GM19240 (cell line): ENCODE measurements at regions not wholly inside any gene's neighbourhood (a gene's known extent, or its start where the extent isn't known, plus 50 kb on each side); places are given as distances from the start of the nearest gene placed in this dataset.

Source experiments
- DNase-seq: peaks from one replicate; pipeline ENCODE4 v3.0.0; 2011; ENCODE audit warnings: low spot score; ENCODE audit not compliant: insufficient read length

DNA sequence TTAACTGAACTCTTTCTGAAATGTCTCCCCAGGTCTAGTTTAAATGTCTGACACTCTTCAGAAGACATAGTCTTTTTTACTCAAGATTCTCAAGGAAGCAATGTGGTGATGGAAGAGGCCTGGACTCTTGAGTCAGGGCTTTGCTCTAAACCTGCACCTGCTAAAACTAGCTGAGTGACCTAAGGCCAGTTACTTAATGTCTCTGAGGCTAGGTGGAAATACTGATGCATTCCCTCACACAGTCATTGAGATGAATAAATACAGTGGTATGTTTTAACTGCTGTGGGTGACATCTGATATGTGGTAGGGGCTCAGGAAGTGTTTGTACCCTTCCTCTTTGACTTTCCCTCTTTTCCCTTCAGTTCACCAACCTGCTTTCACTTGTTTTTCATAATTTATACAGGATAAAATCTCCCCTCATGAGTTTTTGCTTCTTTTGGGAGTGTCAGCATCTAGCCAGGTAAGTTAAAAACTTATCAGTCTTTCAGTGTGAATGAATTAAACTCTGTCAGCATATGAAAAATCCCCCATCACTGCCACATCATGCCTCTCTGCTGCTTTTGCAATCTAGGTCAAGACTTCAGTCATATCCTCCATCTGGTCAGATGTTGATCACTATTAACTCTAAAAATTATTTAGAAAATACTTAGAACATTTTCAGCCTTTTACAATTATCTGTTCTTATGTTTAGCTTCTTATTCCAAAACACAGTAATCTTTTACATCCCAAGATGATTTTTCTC lies 178.7 kb upstream of the TNFAIP3 start:
- DNase-seq, result no peak

GRCh38 chr6:137689377-137689776 lies 177.7 kb upstream of the TNFAIP3 start:
- no peak for DNase-seq

- DNase-seq, result no peak
These were observed 177.0 kb upstream of the TNFAIP3 start for GRCh38 chr6:137690034-137690433.

DNA sequence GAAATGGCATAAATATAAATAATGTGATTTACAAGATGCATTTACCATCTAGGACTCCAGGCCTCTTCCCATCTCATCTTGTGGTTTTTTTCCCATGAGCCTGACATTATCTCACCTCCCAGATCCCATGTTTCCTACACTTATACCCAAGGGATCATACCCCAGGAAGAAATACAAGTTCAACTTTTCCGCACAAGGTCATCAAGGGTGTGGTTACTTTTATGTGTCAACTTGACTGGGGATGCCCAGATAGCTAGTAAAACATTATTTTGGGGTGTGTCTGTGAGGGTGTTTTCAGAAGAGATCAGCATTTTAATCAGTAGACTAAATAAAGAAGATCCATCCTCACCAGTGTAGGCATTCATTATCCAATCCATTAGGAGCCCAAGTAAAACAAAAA lies 176.3 kb upstream of the TNFAIP3 start:
- no peak for DNase-seq

DNA sequence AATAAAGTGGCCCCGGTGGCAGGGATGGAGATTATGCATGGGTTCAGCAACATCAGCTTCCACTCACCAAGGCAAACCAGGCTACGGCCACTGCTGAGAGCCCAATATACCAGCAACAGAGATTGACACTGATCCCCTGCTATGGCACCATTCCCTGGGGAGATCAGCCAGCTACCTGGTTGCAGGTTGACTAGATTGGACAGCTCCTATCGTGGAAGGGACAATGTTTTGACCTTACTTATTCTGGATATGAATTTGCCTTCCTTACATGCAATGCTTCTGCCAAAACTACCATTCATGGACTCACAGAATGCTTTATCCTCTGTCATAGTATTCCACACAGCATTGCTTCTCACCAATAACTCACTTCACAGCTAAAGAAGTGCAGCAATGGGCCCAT lies 174.8 kb upstream of the TNFAIP3 start:
- DNase-seq, result no peak

DNA sequence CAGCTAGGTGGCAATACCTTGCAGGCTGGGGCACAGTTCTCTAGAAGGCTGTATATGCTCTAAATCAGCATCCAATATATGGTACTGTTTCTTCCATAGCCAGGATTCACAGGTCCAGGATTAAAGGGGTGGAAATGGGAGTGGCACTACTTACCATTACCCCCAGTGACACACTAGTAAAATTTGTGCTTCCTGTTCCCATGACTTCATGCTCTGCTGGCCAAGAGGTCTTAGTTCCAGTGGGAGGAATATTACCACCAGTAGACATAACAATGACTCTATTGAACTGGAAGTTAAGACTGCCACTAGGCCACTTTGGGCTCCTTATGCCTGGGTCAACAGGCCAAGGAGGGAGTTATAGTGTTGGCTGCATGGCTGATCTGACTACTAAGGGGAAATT lies 174.3 kb upstream of the TNFAIP3 start:
- no peak for DNase-seq

- no peak for DNase-seq
These were observed 173.3 kb upstream of the TNFAIP3 start for GRCh38 chr6:137693711-137694110.

- no peak for DNase-seq
These were observed 170.3 kb upstream of the TNFAIP3 start for GRCh38 chr6:137696765-137697164.

DNA sequence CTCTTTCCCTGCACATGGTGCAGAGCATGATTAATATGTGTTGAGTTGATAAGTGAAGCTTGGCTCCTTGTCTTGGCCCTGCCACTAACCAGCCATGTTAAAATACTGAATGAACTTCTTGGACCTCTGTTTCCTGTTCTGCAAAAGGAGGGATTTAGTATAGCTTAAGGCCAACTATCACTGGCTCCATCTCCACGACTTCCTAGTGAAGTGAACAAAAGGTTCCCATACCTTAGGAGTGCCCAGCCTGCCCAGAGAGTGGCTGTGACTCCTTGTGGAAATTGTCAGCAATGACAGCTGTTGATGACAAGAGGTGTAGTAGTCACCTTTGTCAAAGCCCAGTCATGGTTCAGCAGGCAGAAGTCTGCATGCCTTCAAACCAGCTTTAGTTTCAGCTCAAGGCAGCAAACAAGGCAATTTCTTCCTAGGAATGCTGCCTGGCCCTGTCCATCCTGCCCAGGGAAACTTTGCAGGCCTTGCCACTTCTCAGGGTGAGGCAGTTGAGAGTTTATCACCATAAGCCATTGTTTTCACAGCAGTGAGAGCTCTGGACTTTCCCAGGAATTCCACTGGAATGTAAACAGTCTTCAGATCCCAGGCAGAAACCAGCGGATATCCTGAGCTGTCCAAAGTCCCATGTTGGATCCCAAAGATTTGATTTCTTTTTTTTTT lies 169.7 kb upstream of the TNFAIP3 start:
- DNase-seq, result no peak

DNA sequence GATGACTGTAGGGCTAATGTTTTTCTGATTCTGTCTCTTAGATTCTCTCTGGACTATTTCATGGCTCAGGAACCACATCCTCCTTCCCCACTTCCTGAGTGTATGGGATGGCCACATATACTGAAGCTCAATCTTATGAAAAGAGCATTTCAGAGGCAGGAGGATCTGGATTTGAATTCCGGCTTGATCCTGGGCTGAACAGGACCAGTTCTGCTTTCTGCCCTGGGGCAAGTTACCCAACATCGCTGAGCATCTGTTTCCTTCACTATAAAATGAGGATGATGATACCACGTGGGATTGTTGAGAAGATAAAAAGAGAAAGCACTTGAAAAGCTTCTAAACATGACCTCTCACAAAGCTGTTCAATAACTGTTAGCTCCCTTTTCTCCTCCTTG lies 168.4 kb upstream of the TNFAIP3 start:
- DNase-seq, result no peak

DNA sequence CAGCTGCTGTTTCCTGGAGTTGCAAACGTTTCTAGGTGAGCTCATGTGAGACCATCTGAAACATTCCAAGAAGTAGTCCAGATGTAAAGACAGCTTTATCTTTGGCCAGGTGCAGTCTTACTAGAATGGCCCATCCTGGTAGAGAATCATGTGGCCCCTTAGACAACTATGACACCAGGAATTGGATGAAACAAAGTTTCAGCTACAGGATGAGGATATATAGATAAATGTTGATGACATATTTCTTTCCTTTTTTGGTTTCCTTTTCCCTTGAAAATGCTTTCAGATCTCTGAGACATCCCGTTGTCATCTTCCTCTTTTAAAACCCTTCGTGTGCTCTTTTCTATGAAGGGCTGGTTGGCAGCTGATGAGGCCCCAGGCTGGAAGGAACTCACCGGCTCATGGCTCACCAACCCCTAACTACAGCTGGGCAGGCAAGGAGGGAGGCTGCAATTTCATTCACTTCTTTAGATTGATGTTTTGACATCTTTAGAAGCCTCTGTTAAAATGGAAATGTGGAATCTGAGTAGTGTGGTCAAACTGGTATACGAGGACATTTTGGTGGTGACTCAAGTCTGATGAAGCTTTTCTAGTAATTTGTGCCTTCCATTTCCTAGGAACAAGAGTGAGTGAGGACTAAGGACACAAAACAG lies 167.9 kb upstream of the TNFAIP3 start:
- no peak for DNase-seq

DNA sequence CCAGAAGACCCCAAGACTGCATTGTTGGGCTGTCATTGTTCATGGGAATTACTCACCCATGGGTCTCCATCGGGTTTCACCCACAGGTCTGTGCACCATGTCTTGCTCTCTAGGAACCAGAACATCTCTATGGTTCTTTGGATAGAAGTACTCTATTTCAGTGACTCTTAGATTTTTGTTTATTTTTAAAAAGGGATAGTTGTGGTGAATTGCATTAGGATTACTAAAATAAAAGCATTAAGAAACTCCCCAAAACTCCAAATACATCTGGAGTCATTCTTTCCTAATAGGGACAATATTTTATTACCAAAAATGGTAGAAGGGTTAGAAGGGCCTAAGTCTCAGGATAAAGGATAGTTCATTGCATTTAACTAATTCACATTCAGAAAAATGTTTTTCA lies 166.9 kb upstream of the TNFAIP3 start:
- no peak for DNase-seq

GRCh38 chr6:137700751-137701477 lies 166.1 kb upstream of the TNFAIP3 start:
- DNase-seq, result no peak

DNA sequence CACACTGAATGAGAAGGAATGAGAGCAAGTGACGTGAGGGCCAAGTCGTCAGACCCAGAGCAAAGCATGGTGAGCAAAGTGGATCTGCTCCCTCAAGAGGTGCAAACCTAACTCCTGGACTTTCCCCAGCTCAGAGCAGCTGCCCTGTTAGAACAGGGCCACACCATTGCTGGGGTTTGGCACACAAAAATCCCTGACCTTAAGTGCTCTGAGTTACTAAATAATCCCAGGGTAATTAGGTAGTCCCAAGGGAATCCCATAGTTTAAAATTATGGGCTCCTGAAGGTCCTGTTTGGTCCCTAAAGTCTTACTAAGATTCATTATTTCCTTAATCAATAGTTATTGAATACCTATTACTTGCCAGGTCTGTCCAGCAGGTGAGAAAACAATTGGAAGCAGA lies 165.1 kb upstream of the TNFAIP3 start:
- DNase-seq, result no peak

DNA sequence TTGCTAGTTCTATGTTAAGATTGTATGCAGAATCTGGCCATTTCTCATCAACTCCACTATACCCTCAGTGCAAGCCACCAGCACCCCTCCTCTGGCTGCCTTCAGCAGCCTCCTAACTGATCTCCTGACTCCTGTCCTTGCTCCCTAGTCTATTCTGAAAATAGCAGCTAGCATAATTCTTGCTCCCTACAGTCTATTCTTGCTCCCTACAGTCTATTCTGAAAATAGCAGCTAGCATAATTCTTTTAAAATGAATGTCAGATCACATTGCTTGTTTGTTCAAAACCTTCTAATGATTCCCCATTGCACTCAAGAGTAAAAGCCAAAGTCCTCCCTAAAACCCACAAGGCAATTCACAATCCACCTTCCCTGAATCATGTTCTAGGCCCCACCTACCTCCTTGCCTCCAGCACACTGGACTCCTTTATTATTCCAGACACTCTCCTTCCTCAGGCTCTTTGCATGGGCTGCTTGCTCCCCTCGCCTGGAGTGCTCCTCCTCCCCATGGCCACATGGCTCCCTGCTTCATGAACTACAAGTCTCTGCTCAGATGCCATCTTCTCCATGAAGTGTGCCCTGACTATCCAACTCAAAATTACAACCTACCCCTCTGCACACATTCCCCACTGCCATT lies 164.2 kb upstream of the TNFAIP3 start:
- DNase-seq, result no peak

DNA sequence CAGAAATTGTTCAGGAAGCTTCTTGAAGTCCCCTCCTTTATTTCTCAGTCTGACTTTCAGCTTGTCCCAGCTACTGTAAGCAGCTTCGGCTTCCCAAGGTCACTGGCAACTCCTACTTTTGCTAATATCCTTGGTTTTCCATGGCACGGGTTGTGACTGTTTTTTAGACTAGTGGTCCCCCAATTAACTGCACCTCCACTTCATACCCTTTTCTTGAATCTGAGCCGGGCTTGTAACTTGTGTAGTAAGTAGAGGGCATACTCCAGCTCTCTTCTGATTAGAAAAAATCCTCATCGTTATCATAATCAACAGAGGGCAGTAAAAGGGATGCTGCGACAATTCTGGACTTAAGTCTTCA lies 162.3 kb upstream of the TNFAIP3 start:
- no peak for DNase-seq

DNA sequence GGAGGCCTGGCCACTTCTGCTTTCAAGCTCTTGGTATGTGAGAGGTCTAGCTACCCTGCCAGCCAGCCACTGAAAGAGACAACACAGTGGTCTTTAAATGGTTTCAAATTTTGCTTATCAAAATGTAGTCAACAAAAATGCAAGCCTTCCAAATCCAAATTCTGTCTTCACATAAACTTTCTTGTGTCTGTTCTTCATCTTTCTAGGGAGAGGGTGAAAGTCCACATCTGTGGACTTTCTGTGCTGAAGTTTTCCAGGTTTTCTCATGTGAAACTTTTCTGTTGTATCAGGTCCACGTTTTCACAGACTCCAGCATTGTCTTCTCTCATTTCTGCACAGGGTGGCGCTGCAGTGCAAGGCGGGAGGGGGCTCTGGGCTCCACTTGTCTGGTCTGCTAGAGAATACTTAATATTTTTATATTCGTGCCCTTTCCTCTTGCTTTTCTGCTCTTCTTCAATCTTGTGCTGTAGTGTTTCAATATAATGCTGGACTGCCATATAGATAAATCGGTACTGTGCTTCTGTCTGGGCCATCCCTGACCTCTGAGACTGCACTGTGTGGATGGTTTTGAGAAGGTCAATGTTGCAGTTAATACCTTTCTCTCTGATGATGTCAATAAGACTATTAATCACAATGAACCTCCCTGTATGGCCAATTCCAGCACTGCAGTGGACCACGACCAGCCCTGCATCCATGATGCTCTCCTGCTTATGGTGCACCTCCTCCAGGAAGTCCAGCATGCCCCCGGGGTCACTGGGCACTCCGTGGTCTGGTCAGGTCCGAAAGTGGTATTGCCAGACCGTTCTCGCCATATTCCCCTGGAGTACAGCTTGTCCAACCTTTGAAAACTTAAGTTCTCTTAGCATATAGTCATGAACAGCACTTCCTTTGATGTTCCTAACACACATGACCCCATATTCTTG lies 161.6 kb upstream of the TNFAIP3 start:
- DNase-seq, result no peak

DNA sequence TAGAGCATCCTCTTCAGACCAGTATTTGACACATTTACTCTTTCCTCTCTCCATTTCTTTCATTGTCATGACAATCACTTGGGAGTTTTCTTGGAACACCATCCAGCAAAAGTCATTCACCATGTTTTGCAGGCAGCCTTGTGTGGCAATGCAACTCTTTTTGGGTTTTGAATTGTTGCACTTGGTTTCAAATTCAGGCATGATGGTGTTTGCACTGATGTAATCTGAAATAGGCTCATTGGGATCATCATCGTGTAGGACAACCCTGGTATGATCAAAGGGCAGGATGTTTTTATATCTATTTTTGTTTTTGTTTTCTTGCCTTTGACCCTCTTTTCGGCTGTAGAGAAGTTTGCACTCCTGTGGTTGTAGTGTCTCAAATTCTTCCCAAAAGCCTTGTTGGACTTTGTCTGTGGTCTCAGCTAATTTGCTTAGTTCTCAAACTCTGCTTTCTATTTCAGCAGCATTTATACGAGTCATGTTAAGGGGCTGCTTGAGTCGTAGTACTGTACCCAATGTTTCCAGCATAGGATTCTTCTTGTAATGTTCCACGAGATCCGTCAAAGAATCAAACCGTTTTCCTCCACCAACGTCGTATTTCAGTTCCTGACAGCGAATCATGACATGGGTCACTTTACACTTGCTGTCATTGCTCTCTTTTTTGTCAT lies 160.8 kb upstream of the TNFAIP3 start:
- no peak for DNase-seq

- no peak for DNase-seq
These were observed 159.9 kb upstream of the TNFAIP3 start for GRCh38 chr6:137707038-137707589.
